SK-N-SH treated with all-trans-retinoic acid at 6 μM for 48 hours (cell line): ENCODE measurements at regions not wholly inside any gene's neighbourhood (a gene's known extent, or its start where the extent isn't known, plus 50 kb on each side); places are given as distances from the start of the nearest gene placed in this dataset.

Source experiments
- ISL1 ChIP-seq: fragments of 250-450 bp; sonication (Bioruptor Pico); IDR thresholded peaks from 2 replicates; pipeline ENCODE4 v2.1.2; 2022; ENCODE audit warnings: mild to moderate bottlenecking, moderate library complexity
- OSR1 ChIP-seq: fragments of 250-450 bp; sonication (Bioruptor Pico); IDR thresholded peaks from 2 replicates; pipeline ENCODE4 v1.8.0; 2022; ENCODE audit warnings: moderate library complexity, mild to moderate bottlenecking, inconsistent platforms
- PPARA ChIP-seq: fragments of 250-450 bp; sonication (Bioruptor Pico); IDR thresholded peaks from 2 replicates; pipeline ENCODE4 v1.5.0; 2020; ENCODE audit warnings: mild to moderate bottlenecking, borderline replicate concordance
- TCF4 ChIP-seq: fragments of 250-450 bp; sonication (Bioruptor Pico); IDR thresholded peaks from 2 replicates; pipeline ENCODE4 v1.8.0; 2021; ENCODE audit warnings: mild to moderate bottlenecking, moderate library complexity, borderline replicate concordance
- TSHZ2 ChIP-seq: fragments of 250-450 bp; sonication (Bioruptor Pico); IDR thresholded peaks from 2 replicates; pipeline ENCODE4 v1.5.0; 2020; ENCODE audit warnings: mild to moderate bottlenecking, moderate library complexity
- ZFP3 ChIP-seq: fragments of 250-450 bp; sonication (Bioruptor Pico); IDR thresholded peaks from 2 replicates; pipeline ENCODE4 v1.5.0; 2020; ENCODE audit warnings: mild to moderate bottlenecking, moderate library complexity
- ZFP30 ChIP-seq: fragments of 450-650 bp; formaldehyde crosslinking; IDR thresholded peaks from 2 replicates; pipeline ENCODE4 v1.5.0; 2022; ENCODE audit warnings: mild to moderate bottlenecking, moderate library complexity

- no peak for TF ChIP-seq TSHZ2 (CRISPR knock-in tag)
- TF ChIP-seq ZFP3 = no peak
- no peak for TF ChIP-seq ISL1
- no peak for TF ChIP-seq ZFP30 (CRISPR knock-in tag)
- TF ChIP-seq TCF4 (CRISPR knock-in tag) = no peak
- TF ChIP-seq PPARA (CRISPR knock-in tag) = no peak
- TF ChIP-seq OSR1 (CRISPR knock-in tag) = no peak
Measured at GRCh38 chr9:113711251-113711650, 164.9 kb upstream of the ZNF618 start.
